Gastrocnemius medialis (tissue), 4 donors: ENCODE measurements at regions not wholly inside any gene's neighbourhood (a gene's known extent, or its start where the extent isn't known, plus 50 kb on each side); places are given as distances from the start of the nearest gene placed in this dataset.

Experiments
- CTCF ChIP-seq, 5 experiments: fragments of 450-650 bp in 3 of 5; fragments of 200-600 bp in 2 of 5; sonication (generic) in 2 of 5; IDR thresholded peaks in 4 of 5; conservative IDR thresholded peaks in 1 of 5; 1 replicate in 4 of 5; 2 replicates in 1 of 5; pipeline ENCODE4 v1.5.1; 2016 to 2019; ENCODE audit warnings: antibody characterized with exemption in 5 of 5, mild to moderate bottlenecking in 3 of 5, moderate library complexity in 3 of 5
- POLR2A ChIP-seq, 2 donors: fragments of 450-650 bp; IDR thresholded peaks; one replicate each; pipeline ENCODE4 v1.6.1; 2017; ENCODE audit warnings: antibody characterized with exemption in 2 of 2, mild to moderate bottlenecking in 2 of 2, moderate library complexity in 2 of 2

GRCh38 chrX:39899856-39900776, 197.6 kb downstream of the BCOR start:
- TF ChIP-seq CTCF (IDR thresholded peaks at IDR 0.05 in 4 of 5, conservative IDR thresholded peaks at IDR 0.05 in 1 of 5) (no peak), POLR2A (IDR thresholded peaks at IDR 0.05) (no peak)
